Neural progenitor cell (in vitro differentiated cells): ENCODE measurements at regions not wholly inside any gene's neighbourhood (a gene's known extent, or its start where the extent isn't known, plus 50 kb on each side); places are given as distances from the start of the nearest gene placed in this dataset.
"Not testable (repeated sequence)": the region's sequence is repeated elsewhere in the genome, so short reads cannot be mapped to it uniquely, and the experiment has no call there.

ENCODE experiments used
- DNase-seq: peaks from one replicate; pipeline ENCODE4 v3.0.0-alpha.2; 2016; ENCODE audit warnings: low spot score
- H2AFZ ChIP-seq: fragments of 200-600 bp; sonication (generic); replicated peaks from 2 replicates; pipeline ENCODE4 v1.6.1; 2016; ENCODE audit warnings: antibody characterized with exemption
- H3F3A ChIP-seq: fragments of 200-600 bp; sonication (generic); 2 replicates; pipeline ENCODE4 v1.6.1; 2016; ENCODE audit warnings: antibody characterized with exemption, low read depth
- H3K27ac ChIP-seq: fragments of 200-600 bp; sonication (generic); 2 replicates; pipeline ENCODE4 v1.5.1; 2016; ENCODE audit warnings: mild to moderate bottlenecking
- H3K27me3 ChIP-seq: fragments of 200-600 bp; sonication (generic); 2 replicates; pipeline ENCODE4 v1.6.1; 2016; ENCODE audit warnings: mild to moderate bottlenecking, moderate library complexity
- H3K36me3 ChIP-seq: fragments of 200-600 bp; sonication (generic); 2 replicates; pipeline ENCODE4 v1.5.1; 2016
- H3K4me1 ChIP-seq: fragments of 200-600 bp; sonication (generic); 2 replicates; pipeline ENCODE4 v1.6.1; 2016; ENCODE audit warnings: mixed run types
- H3K4me2 ChIP-seq: fragments of 200-600 bp; sonication (generic); 2 replicates; pipeline ENCODE4 v1.6.1; 2016
- H3K4me3 ChIP-seq: fragments of 200-600 bp; sonication (generic); 2 replicates; pipeline ENCODE4 v1.5.1; 2016
- H3K79me2 ChIP-seq: fragments of 200-600 bp; sonication (generic); 2 replicates; pipeline ENCODE4 v1.6.1; 2016; ENCODE audit warnings: low read depth
- H3K9ac ChIP-seq: fragments of 200-600 bp; sonication (generic); 2 replicates; pipeline ENCODE4 v1.6.1; 2016
- H3K9me3 ChIP-seq: fragments of 200-600 bp; sonication (generic); 2 replicates; pipeline ENCODE4 v1.5.1; 2016; ENCODE audit warnings: low read depth
- H4K20me1 ChIP-seq: fragments of 200-600 bp; sonication (generic); 2 replicates; pipeline ENCODE4 v1.6.1; 2016; ENCODE audit warnings: low read depth
- H3K27ac Mint-ChIP-seq: 3 replicates; pipeline ENCODE4 v1.8.0; 2021; ENCODE audit warnings: mixed read lengths
- H3K27me3 Mint-ChIP-seq: 2 replicates; pipeline ENCODE4 v1.8.0; 2022; ENCODE audit warnings: low read depth, mild to moderate bottlenecking, inconsistent platforms, moderate library complexity, mixed read lengths; ENCODE audit not compliant: insufficient read depth
- H3K36me3 Mint-ChIP-seq: 3 replicates; pipeline ENCODE4 v1.8.0; 2021; ENCODE audit warnings: mixed read lengths
- H3K4me1 Mint-ChIP-seq: 3 replicates; pipeline ENCODE4 v1.8.0; 2021; ENCODE audit warnings: mixed read lengths
- H3K4me3 Mint-ChIP-seq: 3 replicates; pipeline ENCODE4 v1.8.0; 2021; ENCODE audit warnings: mild to moderate bottlenecking, moderate library complexity, mixed read lengths
- H3K9me3 Mint-ChIP-seq: 3 replicates; pipeline ENCODE4 v1.8.0; 2020; ENCODE audit warnings: mixed read lengths

- H3K36me3 Mint-ChIP-seq, H3K36me3 ChIP-seq, H3K4me3 Mint-ChIP-seq, H3F3A ChIP-seq, H3K9me3 ChIP-seq, H3K4me2 ChIP-seq, H3K4me3 ChIP-seq, H3K27ac Mint-ChIP-seq, H3K27me3 ChIP-seq, DNase-seq, H4K20me1 ChIP-seq, H3K4me1 ChIP-seq, H3K9ac ChIP-seq, H3K9me3 Mint-ChIP-seq, H3K4me1 Mint-ChIP-seq, H2AFZ ChIP-seq, H3K27me3 Mint-ChIP-seq, H3K79me2 ChIP-seq, H3K27ac ChIP-seq: not testable (repeated sequence)
These were observed 277.9 kb upstream of the NBPF12 start for GRCh38 chr1:146660242-146660641.

GRCh38 chr1:146656356-146657060, 281.6 kb upstream of the NBPF12 start:
- not testable (repeated sequence) for H3K9me3 ChIP-seq, H3K27ac ChIP-seq, H3K9ac ChIP-seq, H3K4me3 Mint-ChIP-seq, H3K4me1 ChIP-seq, H3K9me3 Mint-ChIP-seq, H3K4me2 ChIP-seq, H3K79me2 ChIP-seq, H3K4me3 ChIP-seq, DNase-seq, H3K27me3 Mint-ChIP-seq, H3K36me3 ChIP-seq, H3F3A ChIP-seq, H3K4me1 Mint-ChIP-seq, H3K27me3 ChIP-seq, H3K36me3 Mint-ChIP-seq, H3K27ac Mint-ChIP-seq, H2AFZ ChIP-seq, H4K20me1 ChIP-seq

GRCh38 chr1:146654763-146655162, 283.4 kb upstream of the NBPF12 start:
- not testable (repeated sequence) for H3K36me3 Mint-ChIP-seq, H3K79me2 ChIP-seq, H4K20me1 ChIP-seq, H3K27me3 Mint-ChIP-seq, H3K9me3 ChIP-seq, H3K27ac Mint-ChIP-seq, H3K36me3 ChIP-seq, H2AFZ ChIP-seq, H3F3A ChIP-seq, H3K27ac ChIP-seq, H3K4me1 Mint-ChIP-seq, H3K9me3 Mint-ChIP-seq, H3K4me3 ChIP-seq, H3K4me3 Mint-ChIP-seq, DNase-seq, H3K27me3 ChIP-seq, H3K4me1 ChIP-seq, H3K9ac ChIP-seq, H3K4me2 ChIP-seq

GRCh38 chr1:146645978-146646604, 292.0 kb upstream of the NBPF12 start:
- H3K9me3 Mint-ChIP-seq, H3F3A ChIP-seq, H3K4me2 ChIP-seq, H3K4me1 Mint-ChIP-seq, H2AFZ ChIP-seq, H3K27me3 Mint-ChIP-seq, H3K36me3 Mint-ChIP-seq, H3K79me2 ChIP-seq, H3K36me3 ChIP-seq, H3K27ac Mint-ChIP-seq, H3K4me3 ChIP-seq, H3K9me3 ChIP-seq, H3K27me3 ChIP-seq, H3K4me1 ChIP-seq, H4K20me1 ChIP-seq, H3K27ac ChIP-seq, H3K9ac ChIP-seq, H3K4me3 Mint-ChIP-seq, DNase-seq: not testable (repeated sequence)

GRCh38 chr1:146641534-146641933, 296.6 kb upstream of the NBPF12 start:
- H3K9ac ChIP-seq, H3K27me3 ChIP-seq, H3K27ac ChIP-seq, H3K27ac Mint-ChIP-seq, H3K36me3 Mint-ChIP-seq, H3K4me2 ChIP-seq, H3K79me2 ChIP-seq, H2AFZ ChIP-seq, H3K4me1 Mint-ChIP-seq, H3K4me3 ChIP-seq, H3F3A ChIP-seq, H3K4me3 Mint-ChIP-seq, H3K9me3 Mint-ChIP-seq, H4K20me1 ChIP-seq, H3K9me3 ChIP-seq, H3K4me1 ChIP-seq, H3K27me3 Mint-ChIP-seq, DNase-seq, H3K36me3 ChIP-seq: not testable (repeated sequence)

GRCh38 chr1:146640671-146641070, 297.5 kb upstream of the NBPF12 start:
- not testable (repeated sequence) for H3K4me3 Mint-ChIP-seq

GRCh38 chr1:146630302-146630701, 307.8 kb upstream of the NBPF12 start:
- not testable (repeated sequence) for H3K4me2 ChIP-seq, H3K4me1 Mint-ChIP-seq, H3K36me3 ChIP-seq, DNase-seq, H3K4me3 ChIP-seq, H3K4me1 ChIP-seq, H3K9me3 ChIP-seq, H2AFZ ChIP-seq, H3F3A ChIP-seq, H3K9me3 Mint-ChIP-seq, H3K27ac Mint-ChIP-seq, H3K27ac ChIP-seq, H3K27me3 Mint-ChIP-seq, H3K27me3 ChIP-seq, H4K20me1 ChIP-seq, H3K79me2 ChIP-seq, H3K4me3 Mint-ChIP-seq, H3K36me3 Mint-ChIP-seq, H3K9ac ChIP-seq

More at GRCh38 chr1:146640671-146641070, 297.5 kb upstream of the NBPF12 start:
- not testable (repeated sequence) for H3K36me3 ChIP-seq, H3K4me3 ChIP-seq, H4K20me1 ChIP-seq, H3K27ac ChIP-seq, H3K27ac Mint-ChIP-seq, DNase-seq, H3F3A ChIP-seq, H3K27me3 ChIP-seq, H3K27me3 Mint-ChIP-seq, H3K4me1 ChIP-seq, H3K9ac ChIP-seq, H3K4me1 Mint-ChIP-seq, H2AFZ ChIP-seq, H3K4me2 ChIP-seq, H3K36me3 Mint-ChIP-seq, H3K79me2 ChIP-seq, H3K9me3 Mint-ChIP-seq, H3K9me3 ChIP-seq

- H3K27ac ChIP-seq, H3K36me3 ChIP-seq, H3K27me3 ChIP-seq, H3K27me3 Mint-ChIP-seq, H4K20me1 ChIP-seq, H3K4me3 ChIP-seq, H3K9me3 Mint-ChIP-seq, H2AFZ ChIP-seq, H3K9me3 ChIP-seq, H3K36me3 Mint-ChIP-seq, H3K79me2 ChIP-seq, H3K4me1 ChIP-seq, H3K4me3 Mint-ChIP-seq, H3K27ac Mint-ChIP-seq, H3K4me1 Mint-ChIP-seq, H3F3A ChIP-seq, H3K9ac ChIP-seq, DNase-seq, H3K4me2 ChIP-seq: not testable (repeated sequence)
These were observed 319.5 kb upstream of the NBPF12 start for GRCh38 chr1:146618582-146618981.
